ENCODE measurements at regions not wholly inside any gene's neighbourhood (a gene's known extent, or its start where the extent isn't known, plus 50 kb on each side); places are given as distances from the start of the nearest gene placed in this dataset.

GRCh38 chr5:66299463-66299862 is 155.4 kb downstream of the SREK1 start:
- no peak overlapping the region for H3K4me3 ChIP-seq (ENCODE audit: low read length)
- no peak for DNase-seq (ENCODE audit: low read depth, low spot score)

- no peak overlapping the region for H3K4me3 ChIP-seq (ENCODE audit: low read length)
These were observed 158.2 kb downstream of the SREK1 start for GRCh38 chr5:66302344-66302743.

GRCh38 chr5:66306105-66306843 is 162.2 kb downstream of the SREK1 start:
- peak; percentile 37 for DNase-seq (ENCODE audit: low read depth, low spot score)
- H3K4me3 ChIP-seq (ENCODE audit: low read length), result no peak overlapping the region

More at GRCh38 chr5:66302344-66302743, 158.2 kb downstream of the SREK1 start:
- DNase-seq (ENCODE audit: low read depth, low spot score), result no peak

- H3K4me3 ChIP-seq (ENCODE audit: low read length), result no peak overlapping the region
- DNase-seq (ENCODE audit: low read depth, low spot score), result no peak
These were observed 162.8 kb downstream of the SREK1 start for GRCh38 chr5:66306844-66307315.

- H3K4me3 ChIP-seq (ENCODE audit: low read length), result no peak overlapping the region
- DNase-seq (ENCODE audit: low read depth, low spot score), result peak; percentile 64
These were observed 163.6 kb downstream of the SREK1 start for GRCh38 chr5:66307647-66308241.

GRCh38 chr5:66312266-66312665 is 168.2 kb downstream of the SREK1 start:
- DNase-seq (ENCODE audit: low read depth, low spot score), result no peak

GRCh38 chr5:66315784-66316183 is 171.7 kb downstream of the SREK1 start:
- no peak for DNase-seq (ENCODE audit: low read depth, low spot score)
- H3K4me3 ChIP-seq (ENCODE audit: low read length), result no peak overlapping the region

More at GRCh38 chr5:66312266-66312665, 168.2 kb downstream of the SREK1 start:
- H3K4me3 ChIP-seq (ENCODE audit: low read length), result no peak overlapping the region

GRCh38 chr5:66322786-66323528 is 178.9 kb downstream of the SREK1 start:
- H3K4me3 ChIP-seq (ENCODE audit: low read length), result no peak overlapping the region
- no peak for DNase-seq (ENCODE audit: low read depth, low spot score)

GRCh38 chr5:66323529-66323895 is 179.4 kb downstream of the SREK1 start:
- H3K4me3 ChIP-seq (ENCODE audit: low read length), result no peak overlapping the region
- DNase-seq (ENCODE audit: low read depth, low spot score), result no peak

- H3K4me3 ChIP-seq (ENCODE audit: low read length), result no peak overlapping the region
- DNase-seq (ENCODE audit: low read depth, low spot score), result no peak
These were observed 180.3 kb downstream of the SREK1 start for GRCh38 chr5:66324357-66324756.

GRCh38 chr5:66326276-66326675 is 182.2 kb downstream of the SREK1 start:
- no peak overlapping the region for H3K4me3 ChIP-seq (ENCODE audit: low read length)
- no peak for DNase-seq (ENCODE audit: low read depth, low spot score)

- H3K4me3 ChIP-seq (ENCODE audit: low read length), result no peak overlapping the region
- no peak for DNase-seq (ENCODE audit: low read depth, low spot score)
These were observed 182.9 kb downstream of the SREK1 start for GRCh38 chr5:66327008-66327407.

- no peak for DNase-seq (ENCODE audit: low read depth, low spot score)
- no peak overlapping the region for H3K4me3 ChIP-seq (ENCODE audit: low read length)
These were observed 185.0 kb downstream of the SREK1 start for GRCh38 chr5:66329078-66329477.

GRCh38 chr5:66333192-66333591 is 189.1 kb downstream of the SREK1 start:
- no peak for DNase-seq (ENCODE audit: low read depth, low spot score)
- no peak overlapping the region for H3K4me3 ChIP-seq (ENCODE audit: low read length)

GRCh38 chr5:66337626-66338226 is 193.6 kb downstream of the SREK1 start:
- DNase-seq (ENCODE audit: low read depth, low spot score), result no peak

GRCh38 chr5:66338828-66339227 is 194.7 kb downstream of the SREK1 start:
- no peak for DNase-seq (ENCODE audit: low read depth, low spot score)
- H3K4me3 ChIP-seq (ENCODE audit: low read length), result no peak overlapping the region

More at GRCh38 chr5:66337626-66338226, 193.6 kb downstream of the SREK1 start:
- no peak overlapping the region for H3K4me3 ChIP-seq (ENCODE audit: low read length)

GRCh38 chr5:66339896-66340295 is 195.8 kb downstream of the SREK1 start:
- no peak for DNase-seq (ENCODE audit: low read depth, low spot score)
- no peak overlapping the region for H3K4me3 ChIP-seq (ENCODE audit: low read length)

- no peak overlapping the region for H3K4me3 ChIP-seq (ENCODE audit: low read length)
- no peak for DNase-seq (ENCODE audit: low read depth, low spot score)
These were observed 196.7 kb downstream of the SREK1 start for GRCh38 chr5:66340786-66341185.

- no peak overlapping the region for H3K4me3 ChIP-seq (ENCODE audit: low read length)
- no peak for DNase-seq (ENCODE audit: low read depth, low spot score)
These were observed 198.3 kb downstream of the SREK1 start for GRCh38 chr5:66342341-66342880.

Measured in Jurkat, Clone E6-1 (cell line).